HG03575 (cell line): ENCODE measurements at regions not wholly inside any gene's neighbourhood (a gene's known extent, or its start where the extent isn't known, plus 50 kb on each side); places are given as distances from the start of the nearest gene placed in this dataset.
"Not testable (repeated sequence)": the region's sequence is repeated elsewhere in the genome, so short reads cannot be mapped to it uniquely, and the experiment has no call there.

ENCODE experiments used
- ATAC-seq: cut with Tn5 transposase; IDR thresholded peaks from one replicate; pipeline ENCODE4 v1.9.1; 2021; ENCODE audit not compliant: unreplicated experiment, insufficient number of reproducible peaks, low FRiP score; ENCODE audit errors: extremely low read depth

DNA sequence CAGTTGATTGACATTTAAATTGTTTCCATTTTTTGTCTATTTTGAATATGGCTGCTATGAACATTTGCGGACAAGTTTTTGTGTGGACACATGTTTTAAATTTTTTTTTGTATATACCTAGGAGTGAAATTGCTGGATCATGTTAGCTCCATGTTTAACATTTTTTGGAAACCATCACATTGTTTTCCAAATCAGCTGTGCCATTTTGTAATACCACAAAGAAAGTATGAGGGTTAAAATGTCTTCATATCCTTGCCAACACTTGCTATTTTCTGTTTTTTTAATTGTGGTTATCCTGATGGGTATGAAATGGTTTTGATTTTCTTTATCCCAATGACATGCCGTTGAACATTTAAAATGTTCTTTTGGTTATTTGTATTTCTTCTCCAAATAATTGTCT, 52.1 kb downstream of the CARTPT start:
- ATAC-seq: no peak

- ATAC-seq: no peak
Observed at GRCh38 chr5:71778678-71779276, 59.7 kb downstream of the CARTPT start.

- no peak for ATAC-seq
Observed at GRCh38 chr5:71780597-71780996, 61.5 kb downstream of the CARTPT start.

DNA sequence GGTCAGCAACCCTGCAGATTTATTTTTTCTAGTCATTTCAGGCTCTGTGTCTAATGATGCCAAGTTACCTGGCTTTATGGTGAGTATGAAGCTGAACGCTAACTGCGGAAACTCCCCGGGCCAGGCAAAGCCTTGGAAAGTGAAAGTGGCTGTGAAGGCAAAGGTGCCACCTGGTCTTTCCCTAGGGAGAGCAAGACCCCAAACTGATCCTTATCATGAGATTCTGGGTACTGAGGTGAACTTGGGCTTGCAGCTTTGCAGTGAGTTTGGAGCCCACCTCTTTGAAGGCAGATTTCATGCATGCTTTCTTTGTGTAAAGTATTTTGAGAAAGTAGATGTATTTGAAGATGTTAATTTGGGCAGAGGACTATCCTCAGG, 63.3 kb downstream of the CARTPT start:
- ATAC-seq: no peak

DNA sequence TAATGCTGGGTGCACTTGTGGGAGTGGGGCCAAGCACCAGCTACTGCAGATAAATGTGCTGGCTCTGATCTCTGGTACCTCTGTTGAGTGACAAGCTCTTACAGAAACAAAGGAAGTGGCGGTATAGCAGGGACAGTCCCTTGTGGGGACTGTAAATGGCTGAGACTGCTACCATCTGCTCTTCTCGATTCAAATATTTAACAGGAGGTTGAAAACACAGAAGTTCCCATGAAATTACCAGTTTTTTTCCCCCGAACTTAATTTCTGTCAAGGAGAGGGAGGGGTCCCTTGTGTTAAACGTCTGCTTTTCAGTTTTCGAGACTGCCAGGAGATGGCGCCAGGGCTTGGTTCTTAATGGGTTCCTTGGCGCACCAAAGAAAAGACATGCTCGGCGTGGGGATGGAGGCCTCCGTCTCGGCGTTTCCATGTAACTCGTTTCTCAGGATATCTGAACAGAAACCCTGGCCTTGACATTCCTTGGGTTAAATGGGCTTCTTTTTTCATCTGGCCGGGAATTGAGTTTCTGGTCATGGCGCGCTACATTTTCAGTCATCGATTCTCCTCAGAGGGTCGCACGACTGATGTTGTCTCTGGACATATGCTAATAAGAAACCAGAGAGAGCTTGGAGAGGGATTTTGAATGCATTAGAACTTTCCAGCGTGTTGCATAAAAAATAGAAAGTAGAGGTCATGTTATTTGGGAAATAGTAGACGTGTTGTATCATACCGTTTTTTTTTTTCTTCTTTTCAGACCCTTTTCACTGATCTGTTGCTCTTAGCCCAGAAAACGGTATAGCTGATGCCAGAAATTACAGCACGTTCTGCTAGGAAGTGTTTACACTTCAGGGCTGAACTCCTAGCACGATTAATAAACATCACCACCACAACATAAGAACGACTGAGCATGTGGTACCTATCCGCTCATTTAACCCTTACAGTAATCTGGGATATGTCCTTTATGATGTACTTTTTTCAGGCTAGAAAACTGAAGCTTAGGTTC, 64.0 kb downstream of the CARTPT start:
- peak; percentile 85 for ATAC-seq

GRCh38 chr5:71783891-71784290, 64.8 kb downstream of the CARTPT start:
- no peak for ATAC-seq

- no peak for ATAC-seq
Observed at GRCh38 chr5:71786337-71787055, 67.4 kb downstream of the CARTPT start.

DNA sequence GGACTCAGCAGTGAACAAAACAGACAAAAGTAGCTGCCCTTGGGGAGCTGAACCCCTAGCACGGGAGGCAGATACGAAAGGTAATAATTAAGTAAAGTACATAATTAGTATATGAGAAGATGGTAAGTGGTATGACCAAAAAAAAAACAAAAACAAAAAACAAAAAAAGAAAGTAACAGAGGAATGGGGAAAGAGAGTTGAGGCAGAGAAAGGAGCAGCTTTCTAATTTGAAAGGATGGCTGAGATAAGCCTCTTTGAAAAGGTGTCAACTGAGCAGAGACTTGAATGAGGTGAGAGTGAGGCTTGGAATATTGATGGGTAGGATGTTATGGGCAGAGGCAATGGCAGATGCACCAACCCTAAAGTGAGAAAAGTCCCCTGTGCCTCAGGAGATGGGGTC, 69.7 kb downstream of the CARTPT start:
- no peak for ATAC-seq

DNA sequence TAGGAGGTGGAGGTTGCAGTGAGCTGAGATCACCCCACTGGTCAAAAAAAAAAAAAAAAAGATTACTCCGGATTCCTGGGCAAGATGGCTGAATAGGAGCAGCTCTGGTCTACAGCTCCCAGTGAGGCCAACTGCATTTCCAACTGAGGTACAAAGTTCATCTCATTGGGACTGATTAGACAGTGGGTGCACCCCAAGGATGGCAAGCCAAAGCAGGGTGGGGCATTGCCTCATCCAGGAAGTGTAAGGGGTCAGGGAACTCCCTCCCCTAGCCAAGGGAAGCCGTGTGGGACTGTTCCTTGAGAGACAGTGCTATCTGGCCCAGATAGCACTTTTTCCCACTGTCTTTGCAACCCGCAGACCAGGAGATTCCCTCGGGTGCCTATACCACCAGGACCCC, 70.7 kb downstream of the CARTPT start:
- ATAC-seq: no peak

DNA sequence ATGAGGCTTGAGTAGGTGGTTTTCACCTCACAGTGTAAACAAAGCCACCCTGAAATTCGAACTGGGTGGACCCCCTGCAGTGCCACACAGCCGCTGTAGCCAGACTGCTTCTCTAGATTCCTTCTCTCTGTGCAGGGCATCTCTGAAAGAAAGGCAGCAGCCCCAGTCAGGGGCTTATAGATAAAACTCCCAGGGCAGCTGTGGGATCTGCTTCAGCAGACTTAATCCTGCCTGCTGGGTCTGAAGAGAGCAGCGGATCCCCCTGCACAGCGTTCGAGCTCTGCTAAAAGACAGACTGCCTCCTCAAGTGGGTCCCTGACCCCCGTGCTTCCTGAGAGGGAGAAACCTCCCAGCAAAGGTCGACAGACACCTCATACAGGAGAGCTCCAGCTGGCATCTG, 71.4 kb downstream of the CARTPT start:
- ATAC-seq: no peak

- not testable (repeated sequence) for ATAC-seq
Observed at GRCh38 chr5:71792041-71792440, 73.0 kb downstream of the CARTPT start.

- ATAC-seq: no peak
Observed at GRCh38 chr5:71794061-71794695, 75.1 kb downstream of the CARTPT start.

GRCh38 chr5:71802673-71803072, 83.6 kb downstream of the CARTPT start:
- ATAC-seq: no peak

DNA sequence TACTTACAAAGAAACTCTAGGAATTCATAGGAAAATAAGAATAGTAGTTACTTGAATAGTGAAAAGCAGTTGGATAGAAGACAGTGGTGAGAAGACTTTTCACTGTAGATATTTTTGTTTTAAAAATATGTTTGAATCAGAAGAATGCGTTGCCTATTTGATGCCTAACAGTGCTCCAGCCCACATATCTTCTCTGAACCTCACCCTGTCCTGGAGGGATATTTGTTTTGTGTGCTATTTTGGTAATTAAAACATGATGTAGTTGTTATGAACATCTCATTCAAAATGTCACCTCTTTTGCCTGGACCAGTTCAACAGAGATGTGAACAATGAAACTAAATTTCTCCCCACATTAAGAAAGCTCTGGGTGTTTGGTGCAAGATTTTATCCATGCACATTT, 87.6 kb downstream of the CARTPT start:
- no peak for ATAC-seq

- ATAC-seq: no peak
Observed at GRCh38 chr5:71807909-71808308, 88.8 kb downstream of the CARTPT start.

- ATAC-seq: no peak
Observed at GRCh38 chr5:71809446-71809845, 90.4 kb downstream of the CARTPT start.

DNA sequence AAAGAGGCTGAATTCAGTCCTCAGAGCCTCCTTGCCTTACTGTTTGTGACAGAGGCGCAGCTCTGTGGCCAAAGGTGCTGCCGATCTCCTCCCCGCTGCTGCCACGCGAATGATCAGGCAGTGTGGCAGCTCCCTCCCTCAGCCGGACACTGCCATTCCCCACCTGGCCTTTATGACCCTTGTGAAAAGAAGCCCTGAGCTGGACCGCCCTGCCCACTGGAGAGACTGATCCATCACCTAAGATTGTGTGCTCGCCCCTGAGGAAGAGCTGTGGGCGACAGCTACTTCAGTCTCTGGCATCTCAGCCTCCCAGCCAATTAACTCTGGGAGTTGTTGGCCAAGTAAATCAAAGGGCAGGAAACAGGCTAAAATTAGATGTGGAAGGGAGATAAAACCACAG, 90.9 kb downstream of the CARTPT start:
- no peak for ATAC-seq

DNA sequence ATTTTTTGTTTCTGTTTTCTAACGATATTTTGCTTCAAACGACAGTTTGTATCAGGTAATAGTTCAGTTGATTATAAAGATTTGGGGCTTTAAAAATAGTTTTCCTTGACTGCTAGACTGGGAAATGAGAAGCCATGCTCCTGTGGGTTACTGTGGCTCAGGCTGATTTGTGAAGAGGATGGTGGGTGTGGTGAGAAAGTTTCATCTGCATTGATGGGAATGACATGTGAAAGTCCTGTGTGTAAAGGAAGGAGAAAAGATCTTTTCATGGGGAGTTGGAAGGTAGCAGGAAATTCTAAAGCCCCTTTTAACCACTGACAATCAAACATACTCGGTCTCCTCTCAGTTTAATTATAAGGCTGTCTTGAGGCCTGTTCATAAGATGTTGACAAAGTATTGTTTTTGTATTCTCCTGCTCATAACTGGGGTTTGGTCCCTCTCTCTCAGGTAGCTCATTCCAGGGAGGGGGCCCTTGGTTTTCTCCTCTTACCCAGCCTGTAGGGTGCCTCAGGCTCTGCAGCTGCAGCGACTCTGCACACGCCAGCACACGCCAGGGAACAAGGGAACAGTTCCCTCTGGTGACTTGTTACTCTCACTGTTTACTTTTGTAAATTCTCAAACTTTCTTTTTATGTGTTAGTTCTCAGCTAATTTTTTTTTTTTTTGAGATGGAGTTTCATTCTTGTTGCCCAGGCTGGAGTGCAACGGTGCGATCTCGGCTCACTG, 91.6 kb downstream of the CARTPT start:
- no peak for ATAC-seq

- ATAC-seq: no peak
Observed at GRCh38 chr5:71811779-71812178, 92.7 kb downstream of the CARTPT start.
